Type B pancreatic cell (in vitro differentiated cells): ENCODE measurements at regions not wholly inside any gene's neighbourhood (a gene's known extent, or its start where the extent isn't known, plus 50 kb on each side); places are given as distances from the start of the nearest gene placed in this dataset.

Experiments used
- DNase-seq: peaks from one replicate; pipeline ENCODE4 v3.0.0; 2021; ENCODE audit warnings: mixed read lengths; ENCODE audit not compliant: unreplicated experiment; ENCODE audit errors: extremely low spot score
- H3K27ac Mint-ChIP-seq: 2 replicates; pipeline ENCODE4 v1.8.0; 2021; ENCODE audit warnings: mild to moderate bottlenecking, mixed read lengths
- H3K27me3 Mint-ChIP-seq: 2 replicates; pipeline ENCODE4 v1.8.0; 2021; ENCODE audit warnings: mixed read lengths
- H3K36me3 Mint-ChIP-seq: 2 replicates; pipeline ENCODE4 v1.8.0; 2021; ENCODE audit warnings: mixed read lengths
- H3K4me1 Mint-ChIP-seq: one replicate; pipeline ENCODE4 v1.8.0; 2021; ENCODE audit warnings: mixed read lengths; ENCODE audit not compliant: unreplicated experiment
- H3K4me3 Mint-ChIP-seq: 2 replicates; pipeline ENCODE4 v1.8.0; 2021; ENCODE audit warnings: mild to moderate bottlenecking, mixed read lengths
- H3K9me3 Mint-ChIP-seq: 2 replicates; pipeline ENCODE4 v1.8.0; 2021; ENCODE audit warnings: mixed read lengths
- CTCF ChIP-seq: fragments of 200-600 bp; sonication (generic); conservative IDR thresholded peaks from 2 replicates; pipeline ENCODE4 v1.5.0; 2021; ENCODE audit warnings: antibody characterized with exemption, mild to moderate bottlenecking

GRCh38 chr17:65366102-65366844 lies 195.2 kb downstream of the AXIN2 start:
- Mint-ChIP-seq H3K27ac (no peak overlapping the region), H3K9me3 (peaks cover 6% of the 10 kb centered on the region), H3K4me1 (peaks cover 15% of the 10 kb centered on the region), H3K4me3 (no peak overlapping the region), H3K27me3 (peaks cover 3% of the 10 kb centered on the region), H3K36me3 (peaks cover 3% of the 10 kb centered on the region)
- DNase-seq, result peak; percentile 47
- TF ChIP-seq CTCF, result no peak

GRCh38 chr17:65365169-65365568 lies 196.3 kb downstream of the AXIN2 start:
- peak; percentile 60 for DNase-seq
- Mint-ChIP-seq H3K4me3 (peak overlapping the region; percentile 44), H3K27ac (peak overlapping the region; percentile 39), H3K27me3 (peaks cover 3% of the 10 kb centered on the region), H3K4me1 (peaks cover 15% of the 10 kb centered on the region), H3K36me3 (peaks cover 3% of the 10 kb centered on the region), H3K9me3 (peaks cover 6% of the 10 kb centered on the region)
- TF ChIP-seq CTCF, result no peak

GRCh38 chr17:65364438-65364837 lies 197.0 kb downstream of the AXIN2 start:
- H3K4me1 Mint-ChIP-seq, result peaks cover 15% of the 10 kb centered on the region

GRCh38 chr17:65362826-65363225 lies 198.6 kb downstream of the AXIN2 start:
- H3K27me3 Mint-ChIP-seq, result peaks cover 6% of the 10 kb centered on the region
- peaks cover 3% of the 10 kb centered on the region for H3K36me3 Mint-ChIP-seq
- H3K9me3 Mint-ChIP-seq, result no peaks in the 10 kb centered on the region
- peaks cover 22% of the 10 kb centered on the region for H3K4me1 Mint-ChIP-seq
- no peak overlapping the region for H3K27ac Mint-ChIP-seq
- no peak for DNase-seq
- no peak for TF ChIP-seq CTCF
- H3K4me3 Mint-ChIP-seq, result no peak overlapping the region

More at GRCh38 chr17:65364438-65364837, 197.0 kb downstream of the AXIN2 start:
- H3K4me3 Mint-ChIP-seq, result peak overlapping the region; percentile 14
- peaks cover 3% of the 10 kb centered on the region for H3K27me3 Mint-ChIP-seq
- TF ChIP-seq CTCF, result no peak
- no peak for DNase-seq
- H3K27ac Mint-ChIP-seq, result peak overlapping the region; percentile 57
- peaks cover 3% of the 10 kb centered on the region for H3K36me3 Mint-ChIP-seq
- peaks cover 6% of the 10 kb centered on the region for H3K9me3 Mint-ChIP-seq

- H3K27me3 Mint-ChIP-seq, result peaks cover 3% of the 10 kb centered on the region
- H3K4me1 Mint-ChIP-seq, result peaks cover 22% of the 10 kb centered on the region
- DNase-seq, result no peak
These were observed 200.4 kb downstream of the AXIN2 start for GRCh38 chr17:65360961-65361552.

More at GRCh38 chr17:65360961-65361552, 200.4 kb downstream of the AXIN2 start:
- Mint-ChIP-seq H3K4me3 (no peak overlapping the region), H3K27ac (no peak overlapping the region), H3K9me3 (no peaks in the 10 kb centered on the region), H3K36me3 (no peaks in the 10 kb centered on the region)
- TF ChIP-seq CTCF, result no peak
